UCSD-AML1 (cell line): ENCODE measurements at regions not wholly inside any gene's neighbourhood (a gene's known extent, or its start where the extent isn't known, plus 50 kb on each side); places are given as distances from the start of the nearest gene placed in this dataset.

Experiments
- DNase-seq: peaks from one replicate; lab custom pipeline; 2025; ENCODE audit not compliant: unreplicated experiment; lab: John Stamatoyannopoulos, UW

GRCh38 chr2:117701365-117701764 lies 113.1 kb upstream of the DDX18 start:
- DNase-seq = no peak

DNA sequence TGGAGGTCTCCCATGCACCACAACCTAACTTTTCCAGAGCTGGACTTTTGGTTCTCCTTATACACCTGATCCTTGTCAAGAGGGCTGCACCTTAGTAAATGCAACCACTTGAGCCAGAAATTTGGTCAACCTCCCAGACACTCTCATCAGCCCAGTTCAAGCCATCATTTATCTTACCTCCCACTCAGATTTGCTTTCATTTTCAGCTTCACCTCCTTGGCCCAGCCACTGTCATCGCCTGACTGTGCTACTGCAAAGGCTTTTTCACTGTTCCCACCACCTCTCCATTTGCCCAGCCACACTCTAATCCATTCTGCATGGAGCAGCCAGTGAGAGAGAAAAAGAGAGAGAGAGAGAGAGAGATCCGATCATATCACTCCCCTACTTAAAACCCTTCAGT lies 112.4 kb upstream of the DDX18 start:
- DNase-seq = no peak

- no peak for DNase-seq
Observed at GRCh38 chr2:117703858-117704257, 110.6 kb upstream of the DDX18 start.

- no peak for DNase-seq
Observed at GRCh38 chr2:117704818-117705217, 109.7 kb upstream of the DDX18 start.

DNA sequence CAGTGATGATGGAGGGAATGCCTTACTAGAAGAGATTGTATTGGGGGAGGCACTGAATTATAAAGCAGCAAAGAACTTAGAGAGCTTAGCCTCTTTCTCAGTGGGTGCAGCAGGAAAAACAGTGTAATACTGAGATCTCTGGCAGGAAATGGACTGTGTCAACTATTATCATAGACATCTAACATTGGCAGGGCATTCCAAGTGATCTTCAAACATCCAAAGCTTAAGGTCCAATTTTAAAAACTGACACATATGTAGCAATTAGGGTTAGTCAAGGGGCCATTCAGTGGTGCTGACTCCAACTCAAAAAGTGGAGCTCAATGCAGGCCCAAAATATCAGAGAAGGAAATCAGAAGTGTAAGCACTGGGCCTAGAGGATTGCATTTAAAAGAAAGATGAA lies 106.6 kb upstream of the DDX18 start:
- no peak for DNase-seq

- DNase-seq = no peak
Observed at GRCh38 chr2:117712684-117713083, 101.8 kb upstream of the DDX18 start.

DNA sequence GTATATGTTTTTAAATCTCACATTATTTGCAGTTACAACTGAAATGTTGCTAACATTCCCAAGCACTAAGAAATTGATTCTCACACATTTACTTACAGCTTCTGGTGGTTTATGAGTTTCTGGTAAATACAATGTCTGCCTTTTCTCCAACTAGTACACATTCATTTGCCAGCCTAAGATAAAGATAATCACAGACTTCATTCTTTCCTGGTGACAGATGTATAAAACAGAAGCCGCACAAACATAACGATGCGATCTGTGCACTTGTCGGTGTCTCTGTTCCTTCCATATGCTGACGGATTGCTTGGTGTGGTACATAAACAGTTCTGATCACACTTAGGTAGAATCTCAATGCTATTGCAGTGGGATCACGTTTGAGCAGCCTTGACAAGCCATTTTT lies 100.4 kb upstream of the DDX18 start:
- DNase-seq = no peak

- DNase-seq = no peak
Observed at GRCh38 chr2:117714745-117715417, 99.6 kb upstream of the DDX18 start.

DNA sequence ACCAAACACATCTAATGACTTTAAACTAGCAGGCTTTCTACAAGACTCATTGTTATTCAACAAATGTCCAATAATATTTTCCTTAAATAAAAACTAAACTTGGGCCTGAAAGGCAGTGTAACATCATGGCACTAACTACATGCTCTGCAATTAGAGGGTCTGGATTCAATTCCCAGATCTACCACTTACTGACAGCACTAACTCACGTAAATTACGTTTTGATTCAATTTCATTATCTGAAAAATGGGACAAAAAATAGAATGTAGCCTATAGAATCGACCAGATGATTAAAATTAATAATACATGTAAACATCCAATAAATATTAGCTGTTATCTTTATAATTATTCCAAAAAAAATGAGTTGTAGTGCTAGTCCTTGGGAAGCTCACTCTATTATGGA lies 98.0 kb upstream of the DDX18 start:
- DNase-seq = no peak

GRCh38 chr2:117717072-117717471 lies 97.4 kb upstream of the DDX18 start:
- no peak for DNase-seq

- no peak for DNase-seq
Observed at GRCh38 chr2:117718048-117718447, 96.4 kb upstream of the DDX18 start.

- DNase-seq = no peak
Observed at GRCh38 chr2:117720765-117721164, 93.7 kb upstream of the DDX18 start.

- no peak for DNase-seq
Observed at GRCh38 chr2:117723483-117723882, 91.0 kb upstream of the DDX18 start.

DNA sequence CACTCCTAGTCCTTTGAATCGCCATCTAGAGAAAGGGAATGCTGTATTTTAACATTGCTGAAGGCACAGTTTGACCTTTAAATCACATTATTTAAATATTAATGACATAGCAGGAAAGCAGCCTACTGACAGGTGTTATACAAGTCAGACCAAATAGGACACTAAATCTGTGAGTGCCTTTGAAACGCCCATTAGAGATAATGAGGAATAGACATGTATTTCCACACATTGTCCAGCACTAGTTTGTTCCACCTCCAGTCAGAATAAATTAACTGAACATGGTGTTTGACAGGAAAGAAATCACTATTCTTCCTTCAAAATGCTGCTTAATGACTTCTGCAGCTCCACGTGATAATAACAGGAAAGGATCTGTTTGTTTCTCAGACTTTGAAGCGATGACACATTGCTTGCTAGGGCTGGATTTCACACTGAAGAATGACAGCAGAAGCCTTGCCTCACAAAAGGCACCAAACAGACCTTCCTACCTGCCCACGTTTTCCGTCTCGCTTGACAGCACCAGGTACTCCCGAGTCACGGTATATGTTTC lies 90.5 kb upstream of the DDX18 start:
- no peak for DNase-seq

DNA sequence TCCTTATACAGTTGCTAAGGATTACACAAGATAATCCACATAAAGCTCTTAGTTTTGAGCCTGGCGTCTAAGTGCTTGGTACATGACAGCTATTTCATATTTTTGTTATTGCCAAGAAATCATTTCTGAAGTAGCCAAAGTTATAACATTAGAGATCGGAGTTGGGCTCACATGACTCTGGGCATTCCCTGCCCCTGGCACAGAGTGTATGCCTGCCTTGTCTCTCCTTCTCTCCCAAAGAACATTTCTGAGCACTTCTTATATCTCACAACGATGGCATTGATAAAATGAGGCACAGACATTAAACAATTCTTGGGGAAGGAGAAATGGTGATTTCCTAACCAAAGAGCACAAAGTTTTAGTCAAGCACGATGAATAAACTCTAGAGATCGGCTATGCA lies 87.7 kb upstream of the DDX18 start:
- DNase-seq = no peak

DNA sequence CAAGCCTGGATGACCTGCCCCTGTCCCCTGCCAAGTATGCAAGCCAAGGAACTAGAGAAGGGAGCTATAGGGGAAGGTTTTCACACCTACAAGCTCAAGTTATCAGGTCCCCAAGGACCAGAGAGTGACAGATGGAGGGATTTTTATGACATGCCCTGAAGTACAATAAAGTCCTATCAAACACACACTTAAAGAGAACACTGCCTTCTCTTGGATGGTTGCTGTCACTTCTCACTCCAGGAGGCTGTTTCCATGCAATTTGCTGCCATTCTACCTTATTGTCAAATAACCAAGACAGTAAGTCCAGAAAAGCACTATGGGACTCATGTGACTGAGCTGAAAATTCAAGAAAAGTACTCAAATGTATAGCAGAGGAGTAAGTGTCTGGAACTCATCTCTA lies 76.6 kb upstream of the DDX18 start:
- no peak for DNase-seq

- no peak for DNase-seq
Observed at GRCh38 chr2:117738991-117739839, 75.3 kb upstream of the DDX18 start.

DNA sequence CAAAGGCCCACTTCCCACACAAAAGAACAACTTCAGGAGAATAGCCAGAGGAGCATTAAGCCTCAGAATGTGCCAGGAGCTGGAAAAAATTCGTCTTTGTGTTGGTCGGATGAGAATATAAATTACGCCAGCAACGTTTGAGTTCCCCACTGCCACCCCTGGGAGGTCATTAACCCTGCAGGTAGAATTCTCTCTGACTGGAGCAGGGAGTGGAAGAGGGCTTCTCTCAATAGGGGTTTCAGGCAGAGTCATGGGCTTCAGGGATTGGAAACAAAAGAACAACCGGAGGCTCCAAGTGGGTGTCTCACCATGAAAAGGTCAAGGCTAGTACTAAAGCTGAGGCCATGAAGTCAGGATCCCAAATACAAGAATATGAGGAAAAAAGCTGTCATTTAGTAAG lies 69.0 kb upstream of the DDX18 start:
- no peak for DNase-seq

- no peak for DNase-seq
Observed at GRCh38 chr2:117755768-117756167, 58.7 kb upstream of the DDX18 start.

- no peak for DNase-seq
Observed at GRCh38 chr2:117760916-117761315, 53.6 kb upstream of the DDX18 start.

DNA sequence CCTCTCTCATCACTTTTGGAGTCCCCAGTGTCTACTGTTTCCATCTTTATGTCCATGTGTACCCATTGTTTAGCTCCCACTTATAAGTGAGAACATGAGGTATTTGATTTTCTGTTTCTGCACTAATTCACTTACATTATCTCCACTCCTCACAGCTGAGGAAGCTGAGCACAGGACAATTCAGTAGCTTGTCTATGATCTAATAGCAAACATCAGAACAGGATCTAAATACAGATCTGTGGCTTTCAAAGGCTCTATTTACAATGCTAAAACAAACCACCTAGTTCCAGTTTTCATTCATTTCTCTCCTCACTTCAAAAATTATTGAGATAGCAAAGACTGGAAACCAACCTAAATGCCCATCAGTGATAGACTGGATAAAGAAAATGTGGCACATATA lies 52.0 kb upstream of the DDX18 start:
- no peak for DNase-seq

DNA sequence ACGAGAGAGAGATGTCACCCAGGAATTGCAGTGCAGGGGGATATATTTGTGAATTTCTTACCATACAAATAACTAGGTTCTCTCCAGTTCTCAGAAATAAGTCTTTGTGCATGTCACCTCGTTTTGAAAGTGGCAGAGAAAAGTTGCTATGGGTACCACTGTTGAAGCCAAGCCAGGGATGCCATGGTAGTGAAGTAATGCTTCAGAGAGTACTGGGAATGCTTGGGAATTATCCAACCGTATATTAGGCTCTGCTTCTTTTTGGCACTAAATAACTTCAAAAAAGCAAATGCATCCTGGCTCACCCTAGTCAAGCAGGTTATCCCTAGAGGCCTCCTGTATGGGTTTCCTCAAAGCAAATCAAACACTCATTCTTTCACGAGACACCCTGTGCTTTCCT lies 50.7 kb upstream of the DDX18 start:
- DNase-seq = no peak
